MM.1S (cell line): ENCODE measurements at regions not wholly inside any gene's neighbourhood (a gene's known extent, or its start where the extent isn't known, plus 50 kb on each side); places are given as distances from the start of the nearest gene placed in this dataset.

ENCODE experiments used
- DNase-seq: peaks from one replicate; pipeline ENCODE4 v3.0.0-alpha.2; 2015
- H2AFZ ChIP-seq: fragments of 300-600 bp; sonication (generic); 2 replicates; pipeline ENCODE4 v1.6.0; 2016; ENCODE audit warnings: antibody characterized with exemption, low read length
- H3F3A ChIP-seq: fragments of 300-600 bp; sonication (generic); 2 replicates; pipeline ENCODE4 v1.6.1; 2016; ENCODE audit warnings: mild to moderate bottlenecking, antibody characterized with exemption, low read length, moderate library complexity, mixed read lengths; ENCODE audit not compliant: insufficient read depth
- H3K27ac ChIP-seq: fragments of 300-600 bp; sonication (generic); 2 replicates; pipeline ENCODE4 v1.5.1; 2016; ENCODE audit warnings: mild to moderate bottlenecking, low read length
- H3K27me3 ChIP-seq: fragments of 300-600 bp; sonication (generic); replicated peaks from 2 replicates; pipeline ENCODE4 v1.6.0; 2016; ENCODE audit warnings: low read length; ENCODE audit not compliant: insufficient read depth
- H3K36me3 ChIP-seq: fragments of 300-600 bp; sonication (generic); replicated peaks from 2 replicates; pipeline ENCODE4 v1.6.1; 2016; ENCODE audit warnings: mild to moderate bottlenecking, low read length, mixed read lengths; ENCODE audit not compliant: insufficient read depth
- H3K4me1 ChIP-seq: fragments of 300-600 bp; sonication (generic); 2 replicates; pipeline ENCODE4 v1.6.1; 2016; ENCODE audit warnings: low read length, mixed read lengths
- H3K4me2 ChIP-seq: fragments of 300-600 bp; sonication (generic); 2 replicates; pipeline ENCODE4 v1.6.0; 2016; ENCODE audit warnings: low read depth, low read length
- H3K4me3 ChIP-seq: fragments of 300-600 bp; sonication (generic); 2 replicates; pipeline ENCODE4 v1.5.1; 2016; ENCODE audit warnings: low read length, mixed read lengths
- H3K79me2 ChIP-seq: fragments of 300-600 bp; sonication (generic); 2 replicates; pipeline ENCODE4 v1.6.1; 2016; ENCODE audit warnings: mixed run types, low read length, mixed read lengths
- H3K9ac ChIP-seq: fragments of 300-600 bp; sonication (generic); 2 replicates; pipeline ENCODE4 v1.6.1; 2016; ENCODE audit warnings: low read length, mixed read lengths
- H3K9me2 ChIP-seq: fragments of 300-600 bp; sonication (generic); replicated peaks from 2 replicates; pipeline ENCODE4 v1.6.1; 2016; ENCODE audit warnings: mild to moderate bottlenecking, low read length, mixed read lengths; ENCODE audit not compliant: insufficient read depth
- H3K9me3 ChIP-seq: fragments of 300-600 bp; sonication (generic); replicated peaks from 2 replicates; pipeline ENCODE4 v1.6.1; 2016; ENCODE audit warnings: mild to moderate bottlenecking, low read length, mixed read lengths; ENCODE audit not compliant: insufficient read depth
- H4K20me1 ChIP-seq: fragments of 300-600 bp; sonication (generic); 2 replicates; pipeline ENCODE4 v1.6.1; 2016; ENCODE audit warnings: mild to moderate bottlenecking, low read length, moderate library complexity, mixed read lengths; ENCODE audit not compliant: insufficient read depth
- EZH2 ChIP-seq: fragments of 300-600 bp; sonication (generic); optimal IDR thresholded peaks from 2 replicates; pipeline ENCODE3; 2017; ENCODE audit warnings: low read depth, mild to moderate bottlenecking, antibody characterized with exemption, low read length, mixed read lengths
- EZH2phosphoT487 ChIP-seq: fragments of 300-600 bp; sonication (generic); IDR thresholded peaks from 2 replicates; pipeline ENCODE4 v1.6.1; 2018; ENCODE audit warnings: antibody characterized with exemption, low read length
- TF ChIP-seq, protein P1 (sequence below): fragments of 300-600 bp; sonication (generic); IDR thresholded peaks from 2 replicates; pipeline ENCODE4 v1.5.1; 2016; ENCODE audit warnings: antibody characterized with exemption, low read length, mixed read lengths

DNA sequence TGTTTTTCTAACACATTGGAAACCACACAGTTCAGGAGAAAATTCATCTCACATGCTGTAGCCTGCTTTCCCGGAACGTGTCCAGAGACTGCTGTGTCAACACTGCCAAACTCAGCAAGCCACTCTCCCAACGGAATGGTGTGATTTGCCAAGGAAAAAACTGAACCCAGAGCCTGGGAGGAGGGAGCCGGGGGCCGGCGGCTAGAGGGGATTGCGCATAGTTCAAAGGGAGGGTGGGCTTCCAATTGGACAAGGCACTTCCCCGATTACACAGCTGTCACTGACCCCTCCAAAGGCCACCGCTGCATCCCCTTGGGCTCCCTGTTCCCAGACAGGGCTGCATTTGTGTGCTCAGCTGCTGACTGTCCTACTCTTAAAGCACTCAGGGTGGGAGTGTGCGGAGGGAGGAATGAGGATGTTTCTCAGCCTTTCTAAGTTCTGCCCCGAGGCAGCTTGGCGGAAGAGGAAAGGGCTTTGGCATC lies 256.2 kb downstream of the ZNF621 start:
- no peak for TF ChIP-seq EZH2
- no peak for TF ChIP-seq EZH2phosphoT487
- TF ChIP-seq, protein P1, sequence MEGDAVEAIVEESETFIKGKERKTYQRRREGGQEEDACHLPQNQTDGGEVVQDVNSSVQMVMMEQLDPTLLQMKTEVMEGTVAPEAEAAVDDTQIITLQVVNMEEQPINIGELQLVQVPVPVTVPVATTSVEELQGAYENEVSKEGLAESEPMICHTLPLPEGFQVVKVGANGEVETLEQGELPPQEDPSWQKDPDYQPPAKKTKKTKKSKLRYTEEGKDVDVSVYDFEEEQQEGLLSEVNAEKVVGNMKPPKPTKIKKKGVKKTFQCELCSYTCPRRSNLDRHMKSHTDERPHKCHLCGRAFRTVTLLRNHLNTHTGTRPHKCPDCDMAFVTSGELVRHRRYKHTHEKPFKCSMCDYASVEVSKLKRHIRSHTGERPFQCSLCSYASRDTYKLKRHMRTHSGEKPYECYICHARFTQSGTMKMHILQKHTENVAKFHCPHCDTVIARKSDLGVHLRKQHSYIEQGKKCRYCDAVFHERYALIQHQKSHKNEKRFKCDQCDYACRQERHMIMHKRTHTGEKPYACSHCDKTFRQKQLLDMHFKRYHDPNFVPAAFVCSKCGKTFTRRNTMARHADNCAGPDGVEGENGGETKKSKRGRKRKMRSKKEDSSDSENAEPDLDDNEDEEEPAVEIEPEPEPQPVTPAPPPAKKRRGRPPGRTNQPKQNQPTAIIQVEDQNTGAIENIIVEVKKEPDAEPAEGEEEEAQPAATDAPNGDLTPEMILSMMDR = no peak
- Histone ChIP-seq H4K20me1 (no peaks in the 10 kb centered on the region), H3K9me2 (no peaks in the 10 kb centered on the region), H2AFZ (no peak overlapping the region), H3K4me3 (no peak overlapping the region), H3K9me3 (no peaks in the 10 kb centered on the region), H3K79me2 (no peaks in the 10 kb centered on the region), H3K4me2 (no peak overlapping the region), H3K27me3 (no peaks in the 10 kb centered on the region), H3K36me3 (no peaks in the 10 kb centered on the region), H3F3A (no peaks in the 10 kb centered on the region), H3K27ac (no peak overlapping the region), H3K4me1 (no peaks in the 10 kb centered on the region), H3K9ac (no peak overlapping the region)
- DNase-seq = no peak

DNA sequence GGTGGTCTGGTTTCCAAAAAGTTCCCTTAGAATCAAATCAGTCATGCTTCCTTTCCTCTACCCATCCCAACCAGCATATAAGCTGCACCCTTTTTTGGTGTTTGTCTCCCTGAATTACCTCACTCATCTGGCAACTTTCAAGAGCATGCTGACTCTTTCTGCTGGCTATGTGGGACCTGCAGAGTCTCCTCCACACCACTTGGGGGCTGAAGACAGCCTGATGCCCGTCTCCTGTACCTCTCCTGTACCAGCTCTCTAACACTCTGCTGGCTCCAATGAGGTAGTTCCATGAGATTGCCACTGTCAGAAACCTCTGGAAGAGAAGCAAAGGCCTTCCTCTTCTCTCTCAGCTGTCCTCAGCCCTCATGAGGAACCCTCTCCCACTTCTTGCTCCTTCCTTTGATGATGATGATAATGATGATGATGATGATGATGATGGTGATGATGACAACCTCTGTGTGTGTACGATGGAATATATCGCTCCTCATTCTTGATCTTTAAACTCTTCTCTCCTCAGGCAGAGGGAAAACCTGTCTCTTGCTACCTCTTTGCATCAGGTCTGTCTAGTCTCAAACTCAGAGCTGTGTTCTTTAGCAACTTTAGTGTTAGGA lies 257.5 kb downstream of the ZNF621 start:
- Histone ChIP-seq H3K27me3 (no peaks in the 10 kb centered on the region), H3K27ac (no peak overlapping the region), H3K9me3 (no peaks in the 10 kb centered on the region), H3K4me1 (no peaks in the 10 kb centered on the region), H3K4me2 (no peak overlapping the region), H2AFZ (no peak overlapping the region), H3F3A (no peaks in the 10 kb centered on the region), H4K20me1 (no peaks in the 10 kb centered on the region), H3K36me3 (no peaks in the 10 kb centered on the region), H3K9me2 (no peaks in the 10 kb centered on the region), H3K4me3 (no peak overlapping the region), H3K79me2 (no peaks in the 10 kb centered on the region), H3K9ac (no peak overlapping the region)
- TF ChIP-seq, protein P1 = no peak
- TF ChIP-seq EZH2 (no peak), EZH2phosphoT487 (no peak)
- DNase-seq = no peak

DNA sequence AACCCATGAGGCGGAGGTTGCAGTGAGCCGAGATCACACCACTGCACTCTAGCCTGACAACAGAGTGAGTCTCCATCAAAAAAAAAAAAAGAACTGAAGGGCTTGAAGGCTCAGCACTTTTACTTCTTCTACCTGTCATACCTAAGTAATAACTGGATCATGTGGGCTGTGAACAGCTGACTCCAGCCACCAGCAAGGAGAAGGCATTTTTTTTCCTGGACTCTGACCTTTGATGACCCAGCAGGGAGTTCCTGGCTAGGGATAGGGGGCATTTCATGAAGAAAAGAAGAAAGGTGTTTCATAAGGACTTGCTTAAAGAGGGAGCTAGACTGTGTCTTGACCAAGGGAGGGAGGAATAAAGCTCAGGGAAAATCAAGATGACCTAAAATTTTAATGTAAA lies 266.0 kb downstream of the ZNF621 start:
- no peak overlapping the region for H3K4me3 ChIP-seq
- TF ChIP-seq, protein P1 = no peak
- TF ChIP-seq EZH2phosphoT487 (no peak), EZH2 (no peak)
- H3K4me2 ChIP-seq = no peak overlapping the region
- H2AFZ ChIP-seq = no peak overlapping the region
- DNase-seq = no peak
- H3K27ac ChIP-seq = no peak overlapping the region
- H4K20me1 ChIP-seq = no peaks in the 10 kb centered on the region
- no peaks in the 10 kb centered on the region for H3K9me2 ChIP-seq
- no peak overlapping the region for H3K9ac ChIP-seq
- H3K79me2 ChIP-seq = no peaks in the 10 kb centered on the region
- no peaks in the 10 kb centered on the region for H3K9me3 ChIP-seq
- H3K36me3 ChIP-seq = no peaks in the 10 kb centered on the region
- no peaks in the 10 kb centered on the region for H3K27me3 ChIP-seq
- no peaks in the 10 kb centered on the region for H3F3A ChIP-seq
- H3K4me1 ChIP-seq = no peaks in the 10 kb centered on the region
